ENCODE measurements at regions not wholly inside any gene's neighbourhood (a gene's known extent, or its start where the extent isn't known, plus 50 kb on each side); places are given as distances from the start of the nearest gene placed in this dataset.
"Not testable (repeated sequence)": the region's sequence is repeated elsewhere in the genome, so short reads cannot be mapped to it uniquely, and the experiment has no call there.

DNA sequence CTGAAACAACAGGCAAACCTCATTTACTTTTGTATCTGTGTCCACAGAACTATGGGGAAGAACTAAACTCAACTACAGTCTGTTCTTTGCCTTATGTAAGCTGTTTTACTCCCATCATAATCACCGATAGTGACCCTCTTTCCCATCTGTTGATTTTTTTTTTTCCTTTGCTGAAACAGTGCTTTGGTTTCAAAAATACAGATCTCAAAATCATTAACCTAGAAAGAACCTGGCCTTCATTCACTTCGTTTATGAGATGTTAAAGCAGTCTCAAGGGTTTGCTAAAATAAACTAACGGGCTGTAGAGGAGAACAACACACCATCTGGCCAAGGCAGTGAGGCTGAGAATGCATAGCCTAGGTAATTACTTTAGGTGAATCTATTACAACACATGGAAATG, 706.6 kb upstream of the ZNF608 start:
- DNase-seq: no peak

DNA sequence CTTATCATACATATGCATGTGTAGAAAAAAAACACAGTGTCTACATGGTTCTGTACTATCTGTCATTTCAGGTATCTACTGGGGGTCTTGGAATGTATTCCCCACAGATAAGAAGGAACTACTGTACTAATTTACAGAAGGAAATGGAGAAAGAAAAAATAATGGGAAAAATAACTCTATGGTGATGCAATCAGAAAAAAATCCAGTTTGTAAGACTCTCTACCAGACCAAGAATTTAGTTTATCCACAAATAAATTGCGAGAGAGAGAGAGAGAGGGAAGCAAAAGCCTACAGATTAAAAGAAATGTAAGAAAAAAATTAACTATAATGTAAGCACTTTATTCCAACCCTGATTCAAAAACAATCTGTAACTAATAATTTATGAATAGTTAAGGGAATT, 708.6 kb upstream of the ZNF608 start:
- DNase-seq: no peak

DNA sequence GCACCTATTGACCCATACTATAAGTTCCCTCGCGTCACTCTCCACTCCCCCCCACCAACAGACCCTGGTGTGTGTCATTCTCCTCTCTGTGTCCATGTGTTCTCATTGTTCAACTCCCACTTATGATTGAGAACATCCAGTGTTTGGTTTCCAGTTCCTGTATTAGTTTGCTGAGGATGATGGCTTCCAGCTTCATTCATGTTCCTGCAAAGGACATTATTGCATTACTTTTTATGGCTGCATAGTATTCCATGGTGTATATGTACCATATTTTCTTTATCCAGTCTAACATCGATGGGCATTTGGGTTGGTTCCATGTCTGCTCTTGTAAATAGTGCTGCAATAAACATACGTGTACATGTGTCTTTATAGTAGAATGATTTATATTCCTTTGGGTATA, 709.6 kb upstream of the ZNF608 start:
- not testable (repeated sequence) for DNase-seq

- DNase-seq: no peak
These were observed 711.2 kb upstream of the ZNF608 start for GRCh38 chr5:125457617-125458016.

DNA sequence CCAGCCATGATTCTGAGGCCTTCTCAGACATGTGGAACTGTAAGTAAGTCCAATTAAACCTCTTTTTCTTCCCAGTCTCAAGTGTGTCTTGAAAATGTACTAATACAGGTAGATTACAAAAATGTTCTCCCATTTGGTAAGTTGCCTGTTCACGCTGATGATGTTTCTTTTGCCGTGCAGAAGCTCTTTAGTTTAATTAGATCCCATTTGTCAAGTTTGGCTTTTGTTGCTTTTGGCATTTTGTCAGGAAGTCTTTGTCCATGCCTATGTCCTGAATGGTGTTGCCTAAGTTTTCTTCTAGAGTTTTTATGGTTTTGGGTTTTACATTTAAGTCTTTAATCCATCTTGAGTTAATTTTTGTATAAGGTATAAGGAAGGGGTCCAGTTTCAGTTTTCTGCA, 712.5 kb upstream of the ZNF608 start:
- not testable (repeated sequence) for DNase-seq

DNA sequence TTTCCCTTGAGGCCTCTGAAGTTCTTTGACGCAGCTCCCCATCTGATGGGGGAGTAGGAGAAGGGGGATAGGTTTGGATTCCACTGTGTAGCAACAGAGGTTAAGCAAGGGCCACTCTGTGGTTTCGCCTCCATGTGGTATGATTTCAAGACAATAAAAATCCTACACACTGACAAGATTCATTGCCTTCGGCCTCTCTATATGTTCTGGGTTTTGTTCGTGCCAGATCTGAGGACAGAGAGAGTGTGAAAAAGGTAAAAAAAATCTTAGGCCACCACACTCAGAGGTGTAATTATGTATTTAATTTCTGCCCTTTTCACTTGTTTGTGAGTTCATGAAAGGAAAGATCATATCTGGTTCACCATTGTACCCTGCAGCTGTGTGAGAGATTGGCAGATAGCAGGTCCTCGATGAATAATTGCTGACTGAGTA, 715.2 kb upstream of the ZNF608 start:
- no peak for DNase-seq

GRCh38 chr5:125463466-125464092, 717.1 kb upstream of the ZNF608 start:
- no peak for DNase-seq

- DNase-seq: no peak
These were observed 718.5 kb upstream of the ZNF608 start for GRCh38 chr5:125464847-125465432.

DNA sequence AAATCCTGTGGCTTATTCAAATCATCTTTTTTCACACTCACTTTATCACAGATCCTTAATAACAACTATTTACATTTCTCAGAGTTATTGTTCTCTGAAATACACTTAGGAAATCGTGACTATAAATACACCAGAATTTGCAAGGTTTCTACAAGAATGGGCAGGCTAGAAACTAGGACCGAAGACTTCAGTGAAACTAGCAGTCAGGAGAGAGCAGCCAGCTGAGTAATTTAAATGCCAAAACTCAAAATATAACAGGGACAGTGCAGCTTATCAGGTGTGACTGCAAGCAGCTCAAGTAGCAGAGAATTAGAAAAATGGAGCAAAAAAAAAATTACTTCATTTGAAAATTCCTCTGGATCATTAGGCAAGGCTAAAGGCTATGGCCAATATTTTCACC, 719.3 kb upstream of the ZNF608 start:
- DNase-seq: no peak

GRCh38 chr5:125467222-125467621, 720.8 kb upstream of the ZNF608 start:
- DNase-seq: no peak

DNA sequence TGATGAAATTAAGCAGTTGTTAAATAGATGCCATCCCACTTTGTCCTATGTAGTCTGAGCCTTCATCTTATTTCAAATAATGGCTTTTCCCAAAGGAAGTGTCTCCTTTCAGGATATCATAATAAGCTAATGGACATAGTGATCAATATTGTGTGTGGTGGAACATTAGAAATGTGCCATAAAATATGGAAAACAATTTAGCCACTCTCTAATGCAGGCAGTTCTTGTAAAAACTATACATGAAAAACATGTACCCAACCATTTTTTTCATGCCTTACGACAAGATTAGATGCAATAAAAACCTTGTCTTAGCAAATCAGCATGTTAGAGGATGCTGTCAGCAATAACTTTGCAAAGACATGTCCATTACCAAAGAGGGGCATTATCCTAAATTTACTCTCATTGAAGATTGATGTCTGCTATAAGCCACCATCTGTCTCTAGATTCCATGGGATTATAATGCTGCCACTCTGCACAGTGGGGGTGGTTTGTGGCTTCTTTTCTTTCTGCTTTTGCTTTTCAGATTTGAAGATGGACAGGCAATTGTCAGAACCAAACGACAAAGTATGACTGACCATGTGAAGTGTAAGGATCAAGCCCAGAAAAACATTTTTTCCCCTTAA, 724.0 kb upstream of the ZNF608 start:
- no peak for DNase-seq

DNA sequence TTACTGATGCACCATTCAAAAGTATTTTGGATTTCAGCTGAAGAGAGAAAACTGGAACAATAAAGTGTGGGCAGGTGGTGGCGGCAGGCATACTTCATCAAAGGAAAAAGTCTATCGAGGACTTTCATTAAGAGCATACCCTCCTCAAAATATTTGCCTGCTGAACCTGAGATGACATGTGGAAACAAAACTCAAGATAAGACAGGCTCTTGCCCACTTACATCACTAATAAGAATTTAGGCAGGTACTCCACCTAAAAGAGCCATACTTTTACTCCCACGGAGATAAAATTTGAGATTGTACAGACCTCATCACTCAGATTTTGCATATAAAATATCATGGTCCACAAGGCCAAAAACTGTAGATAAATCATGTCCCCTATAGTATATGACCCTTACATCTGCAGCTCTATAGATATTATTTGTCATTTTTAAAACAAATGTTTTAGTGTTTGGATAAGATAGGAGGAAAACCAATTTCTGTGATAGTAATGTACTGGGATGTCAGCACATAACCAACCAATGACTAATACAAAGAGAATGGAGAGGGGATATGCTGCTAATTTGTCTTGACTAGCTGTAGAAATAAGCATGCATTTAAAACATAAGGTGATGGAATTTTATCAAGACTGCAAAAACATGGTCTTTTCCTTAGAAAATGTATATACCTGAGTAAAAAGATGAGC, 730.6 kb upstream of the ZNF608 start:
- no peak for DNase-seq

DNA sequence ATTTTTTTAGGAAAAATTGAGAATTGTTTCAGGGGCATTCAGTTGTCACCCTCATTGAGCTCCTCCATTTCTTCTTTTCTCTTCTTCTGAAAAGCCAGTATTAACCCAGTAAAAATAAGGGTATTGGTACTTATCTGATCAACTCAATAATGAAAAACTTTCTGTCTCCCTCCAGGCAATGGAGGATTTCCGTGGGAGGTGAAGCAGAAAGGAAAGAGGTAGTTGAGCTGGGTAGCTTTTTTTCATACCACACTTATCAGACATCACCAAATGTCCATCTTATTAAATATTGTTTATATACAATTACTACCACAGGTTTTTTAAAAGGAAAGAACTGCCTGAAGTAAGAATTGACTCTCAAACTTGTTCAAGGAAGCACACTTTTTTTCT, 731.1 kb upstream of the ZNF608 start:
- no peak for DNase-seq

DNA sequence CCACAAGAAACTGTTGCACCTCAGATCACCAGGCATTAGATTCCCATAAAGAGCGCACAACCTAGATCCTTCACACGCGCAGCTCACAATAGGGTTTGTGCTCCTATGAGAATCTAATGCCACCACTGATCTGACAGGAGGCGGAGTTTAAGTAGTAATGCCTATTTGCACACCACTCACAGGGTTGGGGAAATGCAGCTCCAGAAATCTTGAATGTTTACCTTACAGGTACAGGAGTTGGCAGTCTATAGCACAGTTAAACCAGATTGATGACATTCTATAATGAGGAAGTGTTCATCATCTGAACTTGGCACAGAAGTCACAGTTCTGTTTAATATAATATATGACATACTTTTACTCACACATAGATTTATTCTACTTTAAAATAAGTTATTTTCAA, 732.2 kb upstream of the ZNF608 start:
- no peak for DNase-seq

DNA sequence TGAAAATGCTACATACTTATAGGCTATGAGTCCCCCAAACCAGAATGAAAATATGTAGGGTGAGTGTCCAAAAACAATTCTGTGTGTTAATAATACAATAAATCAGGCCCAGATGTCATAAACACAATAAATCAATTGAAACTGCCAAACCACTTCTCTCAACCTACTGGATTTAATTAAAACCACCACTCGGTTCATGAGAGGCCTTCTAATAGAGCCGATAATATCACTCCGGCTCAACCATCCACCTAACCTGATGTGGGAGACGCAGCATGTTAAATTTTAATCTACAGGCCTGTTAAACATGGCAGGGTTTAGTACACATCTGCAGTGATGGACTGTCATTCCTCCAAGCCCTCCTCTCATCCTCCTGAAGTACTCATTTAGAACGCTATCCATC, 734.5 kb upstream of the ZNF608 start:
- DNase-seq: peak; percentile 27 to 62

GRCh38 chr5:125481506-125482465, 735.3 kb upstream of the ZNF608 start:
- peak in 1 of 2 experiments; percentile 67 for DNase-seq

DNA sequence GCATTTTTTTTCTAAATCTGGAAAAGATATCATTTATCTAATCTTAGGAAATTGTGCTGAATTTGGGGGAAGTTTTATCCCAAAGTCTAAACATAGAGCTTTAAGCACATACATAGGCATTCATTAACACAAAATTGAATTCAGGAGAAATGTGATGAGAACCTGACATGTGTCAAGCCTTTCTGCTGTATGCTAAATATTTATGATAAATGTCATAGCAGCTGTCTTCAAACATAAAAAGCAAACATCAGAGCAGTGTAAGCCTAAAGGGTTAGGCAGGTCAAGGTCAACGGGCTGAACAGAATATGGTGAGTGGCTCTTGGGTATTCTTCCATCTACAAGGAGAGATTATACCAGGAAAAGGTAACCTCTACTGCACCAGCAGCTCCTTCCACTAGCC, 737.2 kb upstream of the ZNF608 start:
- no peak for DNase-seq

DNA sequence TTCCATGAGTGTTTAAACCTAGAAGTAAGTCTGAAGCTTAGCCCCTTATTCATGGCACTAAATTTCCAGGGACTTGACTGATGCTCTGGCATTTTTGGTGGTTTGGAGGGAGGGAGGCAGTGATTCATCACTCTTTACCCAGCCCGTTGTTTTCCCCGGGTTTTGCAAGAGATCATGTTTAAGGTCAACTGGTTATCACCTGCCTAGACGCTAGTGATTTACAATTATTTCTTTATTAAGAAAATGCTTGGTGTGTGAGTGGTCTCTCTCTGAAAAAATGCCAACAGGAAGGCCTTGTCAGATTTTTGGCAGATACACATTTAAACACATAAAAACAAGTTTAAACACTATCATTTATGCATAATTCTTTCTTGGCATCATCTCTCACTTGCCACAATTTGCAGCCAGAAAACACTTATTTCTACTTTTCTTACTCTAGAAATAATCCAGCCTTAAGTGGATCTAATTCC, 737.9 kb upstream of the ZNF608 start:
- no peak for DNase-seq

DNA sequence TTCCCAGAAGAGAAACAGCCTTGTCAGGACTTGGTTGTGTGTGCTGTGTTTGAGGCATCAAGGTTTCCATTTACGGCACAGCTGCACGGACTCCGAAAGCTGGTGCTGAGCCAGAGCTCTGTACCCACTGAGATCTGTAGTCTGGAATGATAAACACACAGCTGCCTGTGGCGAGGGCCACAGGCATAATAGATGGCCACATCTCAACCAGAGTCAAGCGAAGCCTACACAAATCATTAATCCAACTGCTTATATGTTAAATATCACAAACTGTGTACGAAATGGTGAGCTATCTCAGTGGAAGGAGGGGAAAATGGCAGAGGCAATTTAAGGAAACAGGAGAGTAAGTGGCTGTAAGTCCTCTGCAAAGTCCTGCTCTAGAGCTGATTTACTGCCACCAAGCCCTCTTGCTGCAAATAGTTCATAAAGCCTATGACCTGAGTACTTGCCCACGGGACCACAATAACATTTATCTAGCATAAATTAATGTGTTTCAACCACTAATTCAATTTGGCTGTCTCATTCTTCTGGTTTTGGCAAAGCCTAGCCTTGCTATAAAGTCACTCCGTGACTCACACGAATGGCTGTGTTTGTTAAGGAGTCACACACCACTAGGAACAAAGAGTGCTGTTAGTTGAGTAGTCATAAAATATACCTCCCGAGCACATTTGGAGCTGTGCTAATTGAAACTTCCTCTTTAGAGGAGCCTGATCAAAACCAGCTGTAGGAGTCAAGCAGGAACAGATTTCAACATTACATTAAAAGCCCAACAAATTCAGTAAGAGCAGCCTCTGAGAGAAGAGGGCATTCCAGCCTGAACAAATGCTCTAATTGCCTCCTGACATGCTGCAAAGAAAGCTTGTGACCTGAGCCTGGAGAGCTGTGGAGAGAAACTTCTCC, 738.6 kb upstream of the ZNF608 start:
- DNase-seq: peak; percentile 89 to 92

- DNase-seq: no peak
These were observed 739.3 kb upstream of the ZNF608 start for GRCh38 chr5:125485771-125486170.

DNA sequence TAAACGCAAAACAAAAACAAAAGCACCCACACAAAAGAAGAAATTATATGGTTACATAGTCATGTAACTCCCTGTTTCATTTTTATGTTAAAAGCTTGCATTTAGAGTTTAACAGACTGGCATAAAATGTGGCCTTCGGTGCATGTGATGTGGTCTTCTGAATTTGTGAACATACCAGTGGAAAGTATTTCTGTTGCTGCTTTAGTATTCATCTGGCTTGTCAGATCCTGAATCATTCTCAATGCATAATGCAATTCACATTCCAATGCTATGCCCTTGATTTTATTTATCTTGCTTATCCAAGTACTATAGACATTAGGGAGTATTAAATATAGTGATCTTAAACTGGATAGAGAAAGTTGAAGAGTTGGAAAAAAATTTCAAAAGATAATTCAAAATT, 740.2 kb upstream of the ZNF608 start:
- DNase-seq: no peak

GRCh38 chr5:125487231-125487630, 740.8 kb upstream of the ZNF608 start:
- no peak for DNase-seq

Data from NCI-H187 (cell line).